ENCODE measurements at regions not wholly inside any gene's neighbourhood (a gene's known extent, or its start where the extent isn't known, plus 50 kb on each side); places are given as distances from the start of the nearest gene placed in this dataset.

GRCh38 chr21:15932726-15933125 is 202.9 kb downstream of the USP25 start:
- H3K4me1 ChIP-seq (ENCODE audit: low read depth): peaks cover 18% of the 10 kb centered on the region
- TF ChIP-seq CTCF (IDR thresholded peaks at IDR 0.05; ENCODE audit: low read depth, low read length): no peak
- H3K36me3 ChIP-seq: no peaks in the 10 kb centered on the region
- no peaks in the 10 kb centered on the region for H3K9me3 ChIP-seq (ENCODE audit: low read depth)
- DNase-seq (ENCODE audit: low read depth in 1 of 2, low spot score in 1 of 2): no peak
- no peak overlapping the region for H3K4me3 ChIP-seq
- H3K27me3 ChIP-seq: no peaks in the 10 kb centered on the region
- no peak overlapping the region for H3K27ac ChIP-seq

GRCh38 chr21:15935530-15935929 is 205.7 kb downstream of the USP25 start:
- Histone ChIP-seq H3K4me3 (no peak overlapping the region), H3K27me3 (no peaks in the 10 kb centered on the region), H3K9me3 (ENCODE audit: low read depth) (no peaks in the 10 kb centered on the region), H3K27ac (no peak overlapping the region), H3K4me1 (ENCODE audit: low read depth) (no peaks in the 10 kb centered on the region), H3K36me3 (no peaks in the 10 kb centered on the region)
- TF ChIP-seq CTCF (IDR thresholded peaks at IDR 0.05; ENCODE audit: low read depth, low read length): no peak
- DNase-seq (ENCODE audit: low read depth in 1 of 2, low spot score in 1 of 2): no peak

- DNase-seq (ENCODE audit: low read depth in 1 of 2, low spot score in 1 of 2): peak in 1 of 2 donors; percentile 6
- Histone ChIP-seq H3K36me3 (no peaks in the 10 kb centered on the region), H3K27me3 (no peaks in the 10 kb centered on the region), H3K9me3 (ENCODE audit: low read depth) (no peaks in the 10 kb centered on the region), H3K4me3 (no peak overlapping the region), H3K27ac (no peak overlapping the region), H3K4me1 (ENCODE audit: low read depth) (no peaks in the 10 kb centered on the region)
- TF ChIP-seq CTCF (IDR thresholded peaks at IDR 0.05; ENCODE audit: low read depth, low read length): no peak
Measured at GRCh38 chr21:15943009-15943666, 213.4 kb downstream of the USP25 start.

GRCh38 chr21:15947677-15948076 is 217.9 kb downstream of the USP25 start:
- Histone ChIP-seq H3K4me1 (ENCODE audit: low read depth) (no peaks in the 10 kb centered on the region), H3K27ac (no peak overlapping the region), H3K27me3 (no peaks in the 10 kb centered on the region), H3K36me3 (no peaks in the 10 kb centered on the region), H3K9me3 (ENCODE audit: low read depth) (no peaks in the 10 kb centered on the region), H3K4me3 (no peak overlapping the region)
- peak in 1 of 2 donors; percentile 2 for DNase-seq (ENCODE audit: low read depth in 1 of 2, low spot score in 1 of 2)
- no peak for TF ChIP-seq CTCF (IDR thresholded peaks at IDR 0.05; ENCODE audit: low read depth, low read length)

GRCh38 chr21:15953551-15954116 is 223.9 kb downstream of the USP25 start:
- no peaks in the 10 kb centered on the region for H3K27me3 ChIP-seq
- no peak for TF ChIP-seq CTCF (IDR thresholded peaks at IDR 0.05; ENCODE audit: low read depth, low read length)
- DNase-seq (ENCODE audit: low read depth in 1 of 2, low spot score in 1 of 2): no peak
- H3K27ac ChIP-seq: no peak overlapping the region
- no peak overlapping the region for H3K4me3 ChIP-seq
- H3K4me1 ChIP-seq (ENCODE audit: low read depth): no peaks in the 10 kb centered on the region
- H3K36me3 ChIP-seq: no peaks in the 10 kb centered on the region
- H3K9me3 ChIP-seq (ENCODE audit: low read depth): no peaks in the 10 kb centered on the region
